ENCODE measurements at regions not wholly inside any gene's neighbourhood (a gene's known extent, or its start where the extent isn't known, plus 50 kb on each side); places are given as distances from the start of the nearest gene placed in this dataset.

- Histone ChIP-seq H3K27ac (ENCODE audit: low read depth, low read length, poor library complexity, severe bottlenecking) (no peak overlapping the region), H3K27me3 (replicated peaks; ENCODE audit: insufficient read depth, low read depth, low read length, poor library complexity) (no peaks in the 10 kb centered on the region), H3K36me3 (ENCODE audit: insufficient read depth, low read length, poor library complexity, severe bottlenecking) (no peaks in the 10 kb centered on the region), H3K9me3 (ENCODE audit: low read depth, low read length, poor library complexity, severe bottlenecking) (peaks cover 24% of the 10 kb centered on the region), H3K4me1 (ENCODE audit: insufficient read depth, low read length, poor library complexity, severe bottlenecking) (no peaks in the 10 kb centered on the region), H3K4me3 (ENCODE audit: low read depth, low read length, poor library complexity, severe bottlenecking) (no peak overlapping the region)
- TF ChIP-seq CTCF (conservative IDR thresholded peaks at IDR 0.05; ENCODE audit: low read depth, low read length) (no peak), EZH2 (IDR thresholded peaks at IDR 0.05; ENCODE audit: borderline replicate concordance, low read depth, low read length, poor library complexity, severe bottlenecking) (no peak)
- DNase-seq (ENCODE audit: low spot score), result no peak
- ChIA-PET CTCF (no interaction called here), POLR2A (ENCODE audit: low non-redundant PET) (no interaction called here)
- intact Hi-C loops (cut with micrococcal nuclease; ENCODE audit: unreplicated experiment), result no loop called here
- BruUV-seq (replicated peaks), result no TSS peak
Measured at GRCh38 chr11:83371489-83371888, 85.3 kb upstream of the CCDC90B start.

GRCh38 chr11:83367745-83368144 lies 81.6 kb upstream of the CCDC90B start:
- POLR2A ChIA-PET (ENCODE audit: low non-redundant PET), result no interaction called here
- TF ChIP-seq EZH2 (IDR thresholded peaks at IDR 0.05; ENCODE audit: borderline replicate concordance, low read depth, low read length, poor library complexity, severe bottlenecking), result no peak
- TF ChIP-seq CTCF (conservative IDR thresholded peaks at IDR 0.05; ENCODE audit: low read depth, low read length), result no peak
- no peak overlapping the region for H3K4me3 ChIP-seq (ENCODE audit: low read depth, low read length, poor library complexity, severe bottlenecking)

GRCh38 chr11:83364500-83365045 lies 78.4 kb upstream of the CCDC90B start:
- Histone ChIP-seq H3K4me3 (ENCODE audit: low read depth, low read length, poor library complexity, severe bottlenecking) (no peak overlapping the region), H3K36me3 (ENCODE audit: insufficient read depth, low read length, poor library complexity, severe bottlenecking) (no peaks in the 10 kb centered on the region), H3K27ac (ENCODE audit: low read depth, low read length, poor library complexity, severe bottlenecking) (no peak overlapping the region), H3K27me3 (replicated peaks; ENCODE audit: insufficient read depth, low read depth, low read length, poor library complexity) (no peaks in the 10 kb centered on the region), H3K4me1 (ENCODE audit: insufficient read depth, low read length, poor library complexity, severe bottlenecking) (peaks cover 22% of the 10 kb centered on the region), H3K9me3 (ENCODE audit: low read depth, low read length, poor library complexity, severe bottlenecking) (peaks cover 24% of the 10 kb centered on the region)
- no peak for TF ChIP-seq EZH2 (IDR thresholded peaks at IDR 0.05; ENCODE audit: borderline replicate concordance, low read depth, low read length, poor library complexity, severe bottlenecking)
- TF ChIP-seq CTCF (conservative IDR thresholded peaks at IDR 0.05; ENCODE audit: low read depth, low read length), result no peak
- DNase-seq (ENCODE audit: low spot score), result peak; percentile 34
- CTCF ChIA-PET, result no interaction called here
- intact Hi-C loops (cut with micrococcal nuclease; ENCODE audit: unreplicated experiment), result no loop called here
- POLR2A ChIA-PET (ENCODE audit: low non-redundant PET), result no interaction called here
- BruUV-seq (replicated peaks), result no TSS peak

More at GRCh38 chr11:83367745-83368144, 81.6 kb upstream of the CCDC90B start:
- peaks cover 19% of the 10 kb centered on the region for H3K4me1 ChIP-seq (ENCODE audit: insufficient read depth, low read length, poor library complexity, severe bottlenecking)
- CTCF ChIA-PET, result no interaction called here
- DNase-seq (ENCODE audit: low spot score), result no peak
- H3K9me3 ChIP-seq (ENCODE audit: low read depth, low read length, poor library complexity, severe bottlenecking), result peaks cover 24% of the 10 kb centered on the region
- H3K27ac ChIP-seq (ENCODE audit: low read depth, low read length, poor library complexity, severe bottlenecking), result no peak overlapping the region
- H3K36me3 ChIP-seq (ENCODE audit: insufficient read depth, low read length, poor library complexity, severe bottlenecking), result no peaks in the 10 kb centered on the region
- no TSS peak for BruUV-seq (replicated peaks)
- intact Hi-C loops (cut with micrococcal nuclease; ENCODE audit: unreplicated experiment), result no loop called here
- H3K27me3 ChIP-seq (replicated peaks; ENCODE audit: insufficient read depth, low read depth, low read length, poor library complexity), result no peaks in the 10 kb centered on the region

All from A673 (cell line).